ENCODE measurements at regions not wholly inside any gene's neighbourhood (a gene's known extent, or its start where the extent isn't known, plus 50 kb on each side); places are given as distances from the start of the nearest gene placed in this dataset.

DNA sequence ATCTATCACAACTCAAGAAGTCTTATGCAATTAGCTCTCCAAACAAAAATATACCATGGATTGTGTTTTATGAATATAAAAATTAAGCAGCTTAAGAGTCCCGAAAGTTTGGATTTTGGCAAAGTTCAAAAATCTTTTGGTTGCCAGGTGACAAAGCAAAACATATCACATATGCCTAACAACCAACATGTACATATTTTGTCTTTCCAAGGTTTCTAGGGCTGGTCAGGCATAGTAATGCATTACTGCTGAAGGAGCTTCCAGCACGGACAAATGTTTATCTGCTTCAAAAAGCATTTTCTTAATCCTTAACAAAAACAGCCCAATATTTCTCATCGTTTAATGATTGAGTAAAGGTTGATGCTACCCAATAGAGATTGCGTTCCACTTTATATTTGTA is 1327.1 kb upstream of the ZEB2 start:
- no peak for DNase-seq

DNA sequence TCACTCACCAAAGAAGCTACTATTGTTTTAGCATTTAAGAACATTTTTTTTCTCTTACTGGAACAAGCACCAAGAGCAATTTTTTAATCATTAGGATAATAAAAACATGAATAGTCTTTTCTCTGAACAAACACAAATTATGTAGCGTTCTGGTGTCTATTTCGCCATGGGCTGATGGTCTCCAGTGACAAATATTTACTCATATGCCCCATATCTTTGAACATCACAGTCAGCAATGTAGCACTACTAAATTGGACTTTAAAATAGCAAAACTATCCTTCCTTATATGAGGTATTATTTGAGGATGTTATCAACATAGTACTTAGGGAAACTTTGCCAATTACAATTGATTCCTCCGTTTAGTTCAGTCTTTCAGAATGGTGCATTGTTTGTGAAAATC is 1326.0 kb upstream of the ZEB2 start:
- DNase-seq = no peak

DNA sequence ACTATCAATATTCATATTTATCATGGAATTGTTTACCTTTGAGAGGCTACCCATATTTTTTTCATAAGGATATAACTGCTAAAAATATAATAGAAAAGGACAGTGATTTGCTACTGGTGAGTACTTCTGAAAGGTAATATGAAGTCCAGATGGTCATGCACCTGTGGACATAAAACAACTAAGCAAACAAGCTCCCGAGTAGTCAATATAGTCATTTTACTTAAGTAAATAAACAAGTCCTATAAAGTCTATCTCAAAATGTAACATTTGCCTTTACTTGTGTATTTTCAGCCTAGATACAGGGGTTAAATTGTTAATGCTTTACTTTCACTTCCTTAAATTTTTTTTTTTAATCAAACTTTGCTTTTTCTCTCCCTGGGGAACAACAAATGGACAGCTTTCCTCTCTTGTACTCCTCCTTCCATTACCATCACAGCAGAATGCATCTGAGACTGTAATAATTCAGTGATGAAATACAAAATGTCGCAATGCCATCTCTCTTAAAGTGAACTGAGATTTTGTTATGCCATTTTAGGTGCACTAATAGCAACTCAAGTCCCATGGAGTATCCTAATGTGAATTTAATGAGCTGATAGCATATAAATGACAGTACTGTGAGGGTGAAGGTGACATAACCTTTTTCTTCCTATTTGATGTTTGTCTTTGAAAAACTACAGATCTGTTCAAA is 1325.4 kb upstream of the ZEB2 start:
- no peak for DNase-seq

DNA sequence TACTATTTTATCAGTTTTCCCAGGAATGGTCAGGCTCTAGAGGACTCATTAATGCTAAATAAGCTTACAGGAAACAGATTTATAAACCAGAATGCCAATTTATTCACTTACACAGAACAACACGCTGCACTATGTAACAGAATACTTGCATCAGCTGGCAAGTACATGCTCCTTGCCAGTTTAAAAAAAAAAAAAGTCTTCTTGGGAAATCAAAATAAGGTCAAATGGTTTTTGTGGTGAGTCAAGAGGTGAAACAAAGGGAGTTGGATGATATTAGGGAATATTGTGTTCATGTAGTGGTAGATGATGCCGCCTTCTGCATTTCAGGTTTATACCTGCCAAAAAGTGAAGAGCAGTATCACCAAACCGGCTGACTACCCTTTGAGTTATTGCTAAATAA is 1322.1 kb upstream of the ZEB2 start:
- no peak for DNase-seq

DNA sequence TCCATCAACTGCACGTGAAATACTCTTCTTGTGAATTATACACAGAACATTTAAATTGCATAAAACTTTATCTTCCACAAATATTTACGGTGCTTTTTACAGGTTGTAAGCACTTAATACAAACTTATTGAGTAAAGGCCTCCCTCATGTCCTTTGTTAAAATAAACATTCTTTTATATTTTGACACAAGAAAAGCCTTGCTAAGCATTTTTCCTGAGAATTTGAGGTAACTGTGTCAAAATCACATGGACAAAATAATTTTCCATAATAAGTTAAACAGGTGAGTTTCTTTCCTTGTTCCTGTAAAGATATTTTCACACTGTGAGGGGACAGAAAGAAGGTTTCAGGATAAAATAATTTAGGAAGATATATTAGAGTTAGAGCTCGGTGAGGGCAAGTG is 1317.1 kb upstream of the ZEB2 start:
- DNase-seq = no peak

DNA sequence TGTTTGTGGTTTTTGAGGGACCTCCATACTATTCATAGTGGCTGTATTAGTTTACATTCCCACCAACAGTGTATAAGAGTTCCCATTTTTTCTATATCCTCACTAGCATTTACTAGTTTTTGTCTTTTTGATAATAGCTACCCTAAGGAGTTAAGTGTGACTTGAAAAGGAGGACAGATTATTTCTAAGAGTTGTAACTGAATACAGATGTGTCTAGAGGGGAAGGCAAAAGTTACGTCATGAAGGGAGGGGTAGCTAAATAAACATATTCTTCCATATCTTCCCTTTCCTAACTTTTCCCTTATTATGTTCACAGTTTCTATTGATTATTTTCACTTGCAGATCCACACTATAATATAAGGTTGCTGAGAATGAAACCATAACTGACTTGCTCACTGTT is 1315.7 kb upstream of the ZEB2 start:
- no peak for DNase-seq

DNA sequence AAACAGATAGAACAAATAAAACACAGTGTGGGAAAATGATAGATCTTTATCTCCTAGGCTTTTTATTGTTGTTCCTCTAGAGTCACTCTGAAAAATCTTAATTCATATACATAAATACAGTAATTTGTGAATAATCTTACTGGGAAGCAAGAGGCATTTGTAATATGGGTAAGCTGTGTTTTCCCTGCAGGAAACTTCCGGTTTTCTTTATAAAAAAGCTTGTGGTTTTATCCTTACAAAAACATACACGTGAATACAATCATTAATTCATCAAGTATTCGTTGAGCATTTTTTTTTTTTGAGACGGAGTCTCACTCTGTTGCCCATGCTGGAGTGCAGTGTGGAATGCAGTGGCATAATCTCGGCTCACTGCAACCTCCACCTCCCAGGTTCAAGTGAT is 1312.8 kb upstream of the ZEB2 start:
- no peak for DNase-seq

DNA sequence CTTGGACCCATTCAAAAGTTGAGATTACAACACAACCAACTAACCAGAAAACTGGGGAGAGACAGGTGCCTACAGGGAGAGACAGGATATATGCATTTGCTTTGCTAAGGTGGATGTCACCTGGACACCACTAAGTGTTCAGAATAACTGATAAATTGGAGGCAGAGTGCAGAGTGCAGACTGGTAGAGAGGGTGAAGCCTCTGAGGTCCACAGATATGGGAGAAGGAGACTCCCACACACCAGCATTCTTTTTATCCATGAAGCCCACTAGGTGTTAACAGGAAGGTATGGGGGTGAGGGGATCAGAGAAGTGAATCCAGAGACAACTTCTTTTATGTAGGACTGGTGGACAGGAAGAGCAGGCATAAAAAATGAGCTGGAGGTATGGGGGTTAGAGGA is 1310.0 kb upstream of the ZEB2 start:
- DNase-seq = no peak

DNA sequence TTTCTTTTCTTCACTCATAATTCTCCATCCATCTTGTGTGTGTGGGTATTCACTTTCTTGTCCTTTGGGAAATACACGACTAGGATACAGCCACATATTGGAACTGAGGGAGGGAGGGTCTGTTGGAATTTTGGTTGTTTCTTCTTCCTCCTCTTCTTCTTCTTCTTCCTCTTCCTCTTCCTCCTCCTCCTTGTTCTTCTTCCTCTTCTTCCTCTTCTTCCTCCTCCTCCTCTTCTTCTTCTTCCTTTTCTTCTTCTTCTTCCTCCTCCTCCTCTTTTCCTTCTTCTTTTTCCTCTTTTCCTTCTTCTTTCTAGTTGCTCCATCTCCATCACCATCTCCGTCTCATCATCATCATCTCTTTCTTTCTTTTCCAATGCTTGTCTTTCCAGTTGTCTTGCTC is 1307.3 kb upstream of the ZEB2 start:
- DNase-seq = no peak

DNA sequence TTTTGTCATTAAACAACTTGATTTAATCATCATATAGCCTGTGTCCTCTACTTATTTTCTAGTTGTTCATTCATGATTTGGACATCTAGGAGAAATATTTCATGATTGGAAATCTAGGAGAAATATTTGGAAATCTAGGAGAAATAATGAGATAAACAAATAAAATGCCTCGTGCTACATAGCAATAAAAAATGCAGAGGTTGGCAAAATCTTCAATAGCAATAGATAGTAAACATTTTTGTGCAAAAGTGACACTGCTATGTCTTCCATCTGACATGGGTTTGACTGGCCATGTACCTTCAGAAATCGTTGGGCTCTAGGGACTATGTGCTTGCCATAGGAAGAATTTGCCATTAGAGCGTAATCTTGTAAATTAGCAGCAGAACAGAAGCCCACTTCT is 1304.5 kb upstream of the ZEB2 start:
- DNase-seq = no peak

DNA sequence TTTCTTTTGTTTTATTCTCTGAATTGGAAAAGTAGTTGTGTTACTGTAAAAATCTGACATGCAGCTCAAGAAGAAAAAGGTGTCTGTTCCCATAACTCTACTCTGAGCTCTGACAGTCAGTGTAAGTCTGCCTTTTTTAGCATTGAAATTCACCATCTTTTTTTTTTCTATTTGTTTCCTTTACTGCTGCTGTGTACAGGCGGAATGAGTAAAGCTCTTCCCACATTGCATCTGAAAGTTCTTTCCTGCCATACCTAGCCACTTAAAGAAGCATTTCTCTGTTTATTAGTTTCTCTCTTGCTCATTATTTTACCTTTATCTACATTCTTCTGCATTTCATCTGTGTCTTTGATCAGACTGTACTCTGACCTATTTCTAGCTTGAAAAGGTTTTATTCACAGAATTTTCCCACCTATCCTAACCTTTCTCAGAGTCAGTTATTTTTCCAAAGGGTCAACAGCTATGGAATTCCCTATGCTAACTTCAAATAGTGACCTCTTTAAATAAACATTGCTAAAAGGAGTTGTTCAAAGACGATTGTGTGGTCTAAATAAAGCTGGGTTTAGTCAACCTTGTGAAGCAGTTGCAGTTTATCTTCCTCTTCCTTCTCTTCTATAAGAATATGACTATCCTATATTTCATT is 1303.1 kb upstream of the ZEB2 start:
- DNase-seq = no peak

DNA sequence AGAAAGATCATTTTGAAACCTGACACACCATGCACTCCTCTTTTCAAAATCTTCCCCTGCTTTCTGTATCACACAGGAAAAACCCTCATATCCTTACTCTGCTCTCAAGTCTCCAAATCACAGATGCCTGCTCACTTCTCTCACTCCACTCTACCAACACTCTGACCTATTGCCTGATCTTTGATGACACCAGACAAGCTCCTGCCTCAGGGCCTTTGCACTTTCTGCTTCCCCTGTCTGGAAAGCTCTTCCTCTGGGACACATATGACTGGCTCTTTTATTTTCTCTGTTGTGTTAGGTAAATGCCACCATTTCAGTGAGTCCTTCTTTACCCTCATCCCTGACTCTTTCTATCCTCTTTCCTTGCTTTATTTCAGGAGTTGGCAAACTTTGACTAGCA is 1300.7 kb upstream of the ZEB2 start:
- no peak for DNase-seq

DNA sequence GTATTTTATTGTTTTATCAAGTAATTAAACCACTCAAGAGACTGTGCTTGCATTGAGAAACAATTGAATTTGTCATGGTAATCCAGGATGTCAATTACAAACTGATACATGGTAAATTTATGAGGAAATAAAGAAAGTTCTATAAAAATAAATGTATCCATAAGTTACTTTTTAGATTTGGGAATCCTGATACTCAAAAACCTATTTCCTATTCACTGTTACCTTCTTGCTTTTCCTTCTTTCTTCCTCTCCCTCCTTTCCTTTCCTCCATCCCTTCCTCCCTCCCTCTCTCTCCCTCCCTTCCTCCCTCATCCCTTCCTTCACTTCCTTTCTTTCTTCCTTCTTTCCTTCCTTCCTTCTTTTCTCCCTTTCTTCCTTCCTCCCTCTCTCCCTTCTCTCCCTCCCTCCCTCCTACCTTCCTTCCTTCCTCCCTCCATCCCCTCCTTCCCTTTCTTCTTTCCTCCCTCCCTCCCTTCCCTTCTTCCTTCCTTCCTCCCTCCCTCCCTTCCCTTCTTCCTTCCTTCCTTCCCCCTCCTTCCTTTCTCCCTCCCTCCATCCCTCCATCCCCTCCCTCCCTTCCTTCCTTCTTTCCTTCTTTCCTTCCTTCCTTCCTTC is 1299.1 kb upstream of the ZEB2 start:
- no peak for DNase-seq

DNA sequence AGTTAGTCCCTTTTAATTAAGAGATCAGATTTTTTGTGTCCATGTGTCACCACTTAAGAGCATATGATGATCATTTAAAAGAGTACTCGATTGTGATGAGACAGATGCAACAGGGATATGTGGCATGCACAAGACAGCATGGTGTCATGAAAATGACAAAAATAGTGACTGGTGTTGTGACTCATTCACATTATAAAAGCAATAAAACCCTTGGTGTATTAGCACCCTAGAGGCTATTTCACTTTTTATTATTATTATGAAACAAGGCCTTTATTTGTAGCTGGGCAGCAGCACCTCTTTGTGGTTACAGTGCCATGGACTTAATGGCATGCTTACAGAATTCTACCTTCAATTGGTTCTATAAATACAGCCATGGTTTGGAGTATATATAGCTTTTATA is 1296.0 kb upstream of the ZEB2 start:
- DNase-seq = no peak

DNA sequence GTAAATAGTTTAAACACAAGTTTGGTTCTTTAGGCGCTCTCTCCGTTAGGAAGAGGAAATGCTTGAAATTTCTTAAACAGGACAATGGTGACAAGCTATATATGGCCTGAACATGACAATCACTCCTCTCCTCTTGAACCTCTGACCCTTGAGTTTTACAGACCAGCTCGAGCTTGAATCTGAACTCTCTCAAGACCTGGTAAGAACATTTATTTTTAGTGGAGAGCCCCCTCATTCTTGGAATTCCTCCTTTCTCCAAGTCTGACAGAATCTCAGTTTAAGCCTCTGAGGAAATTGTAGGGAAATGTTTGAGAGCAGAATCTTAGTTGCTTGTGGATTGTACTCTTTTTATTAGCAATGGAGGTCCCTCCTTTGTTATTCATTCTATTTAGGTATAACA is 1293.6 kb upstream of the ZEB2 start:
- no peak for DNase-seq

DNA sequence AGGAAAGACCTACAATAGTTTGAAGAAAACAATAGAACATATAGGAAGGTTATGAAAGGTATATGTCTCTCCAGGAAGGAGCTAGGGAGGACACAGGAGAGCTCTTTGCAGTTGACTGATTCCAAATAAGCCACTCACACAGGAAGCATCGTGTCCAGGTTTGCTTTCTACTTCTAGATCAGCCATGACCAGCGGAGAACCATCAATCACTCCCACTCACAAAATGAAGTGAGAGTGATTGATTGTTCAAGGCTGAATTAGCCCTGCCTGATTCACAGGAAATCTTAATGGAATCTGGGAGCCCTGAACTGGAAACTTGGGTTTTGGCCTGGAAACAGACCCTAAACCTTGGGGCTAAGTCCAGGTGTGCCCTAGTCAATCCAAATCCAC is 1292.2 kb upstream of the ZEB2 start:
- no peak for DNase-seq

DNA sequence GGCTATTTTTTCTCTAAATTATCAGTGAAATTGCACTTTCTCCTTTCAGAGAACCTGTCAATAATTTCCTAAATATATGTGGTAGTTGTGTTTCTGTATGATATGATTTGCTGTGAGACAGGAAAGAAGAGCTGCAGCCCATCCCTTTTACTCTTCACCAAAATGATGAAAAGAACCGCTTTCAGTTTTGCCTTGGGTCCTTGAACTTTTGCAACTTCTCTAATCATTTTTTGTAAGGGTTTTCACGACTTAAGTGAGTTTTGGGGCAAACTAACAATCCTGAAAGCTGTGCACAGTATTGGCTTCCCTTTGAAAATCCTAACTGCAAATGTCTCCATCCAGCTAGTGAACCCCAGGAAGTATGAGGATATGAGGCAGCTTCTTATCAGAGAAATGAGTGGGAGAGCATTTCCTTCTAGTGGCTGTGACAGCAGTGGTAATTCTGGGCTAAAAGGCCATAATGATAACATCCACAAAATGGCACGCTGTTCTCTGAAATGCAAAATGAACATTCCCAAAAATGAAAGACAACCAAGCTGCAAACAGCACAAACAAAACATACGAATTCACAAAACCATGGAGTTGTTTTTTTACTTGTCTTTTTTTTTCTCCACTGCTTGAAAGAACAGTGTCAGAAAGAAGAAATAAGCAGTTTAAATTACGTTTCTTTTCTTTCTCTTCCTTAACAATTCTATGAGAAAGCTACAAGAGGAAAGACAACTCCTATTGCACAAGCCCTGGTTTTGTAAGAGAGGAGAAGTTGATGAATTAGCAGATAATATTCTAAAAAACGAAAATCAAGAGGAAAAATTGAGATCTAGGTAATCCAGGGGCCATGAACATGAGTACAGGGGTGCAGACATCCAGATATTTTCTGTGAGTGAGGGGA is 1291.6 kb upstream of the ZEB2 start:
- no peak for DNase-seq

DNA sequence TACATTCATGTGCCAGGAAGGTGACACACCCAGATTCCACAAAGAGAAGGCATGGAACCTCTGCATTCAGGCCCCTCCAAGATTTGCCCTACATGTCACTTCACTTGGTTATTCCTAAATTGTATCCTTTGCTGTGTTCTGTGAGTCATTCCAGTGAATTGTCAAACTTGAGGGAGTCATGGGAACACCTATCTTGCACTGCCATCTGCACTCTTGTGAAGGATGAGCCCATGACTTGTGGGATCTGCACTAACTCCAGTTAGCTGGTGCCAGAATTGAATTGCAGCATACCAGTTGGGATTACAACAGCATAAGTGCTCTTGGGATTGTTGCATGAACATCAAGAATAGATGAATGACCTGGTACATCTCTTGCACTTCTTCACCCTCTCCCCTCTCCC is 1288.0 kb upstream of the ZEB2 start:
- no peak for DNase-seq

DNA sequence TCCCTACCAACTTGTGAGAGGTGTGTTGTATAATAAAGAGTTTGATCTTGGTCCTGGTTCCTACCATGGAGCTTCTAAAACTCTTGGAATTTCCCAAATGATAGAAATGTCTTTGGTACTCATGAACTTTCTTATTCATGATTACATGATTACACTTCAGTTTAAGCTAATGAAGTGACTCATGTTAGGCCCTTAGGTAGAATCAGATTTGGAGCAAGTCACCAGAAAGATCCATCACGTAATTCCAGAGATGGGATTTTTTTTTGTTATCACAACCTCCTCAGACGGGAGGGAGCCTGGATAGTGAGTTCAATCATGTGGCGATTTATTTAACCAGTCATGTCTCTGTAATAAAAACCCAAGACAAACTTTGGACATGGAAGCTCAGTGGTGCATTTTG is 1287.6 kb upstream of the ZEB2 start:
- DNase-seq = no peak

DNA sequence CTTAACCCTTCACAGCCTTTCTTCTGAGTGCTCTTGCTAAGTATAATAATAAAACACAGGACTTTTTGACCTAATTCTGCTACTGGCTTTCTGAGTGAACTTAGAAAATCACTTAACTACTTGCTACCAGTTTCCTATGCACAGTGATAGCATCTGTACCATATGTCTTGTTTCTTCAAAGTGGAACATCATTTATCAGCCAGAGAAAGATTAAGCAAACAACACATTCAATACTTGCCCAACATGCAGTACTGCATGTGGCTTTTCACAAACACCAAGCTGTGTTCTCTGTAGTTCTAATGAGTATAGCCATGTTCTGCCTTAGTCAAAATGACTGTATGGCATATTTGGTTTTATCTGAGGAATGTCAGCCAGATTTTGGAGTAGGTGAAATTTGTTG is 1286.6 kb upstream of the ZEB2 start:
- DNase-seq = no peak

DNA sequence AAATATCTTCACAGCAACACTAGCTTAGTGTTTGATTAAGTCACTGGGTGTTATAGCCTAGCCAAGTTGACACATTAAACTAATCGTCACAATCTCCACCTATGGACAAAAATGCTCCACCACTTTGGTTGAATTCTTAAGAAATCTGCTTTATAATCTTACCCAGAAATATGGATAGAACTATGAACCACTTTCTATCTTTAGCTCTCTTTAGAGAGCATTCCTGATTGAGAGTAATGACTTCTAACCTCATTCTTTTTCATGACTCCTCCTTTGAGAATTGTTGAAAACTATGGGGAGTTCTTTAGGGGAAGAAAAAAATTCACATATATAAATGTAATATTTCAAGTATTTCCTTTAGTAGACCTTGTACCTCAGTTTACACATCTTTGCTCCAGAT is 1282.2 kb upstream of the ZEB2 start:
- DNase-seq = no peak

DNA sequence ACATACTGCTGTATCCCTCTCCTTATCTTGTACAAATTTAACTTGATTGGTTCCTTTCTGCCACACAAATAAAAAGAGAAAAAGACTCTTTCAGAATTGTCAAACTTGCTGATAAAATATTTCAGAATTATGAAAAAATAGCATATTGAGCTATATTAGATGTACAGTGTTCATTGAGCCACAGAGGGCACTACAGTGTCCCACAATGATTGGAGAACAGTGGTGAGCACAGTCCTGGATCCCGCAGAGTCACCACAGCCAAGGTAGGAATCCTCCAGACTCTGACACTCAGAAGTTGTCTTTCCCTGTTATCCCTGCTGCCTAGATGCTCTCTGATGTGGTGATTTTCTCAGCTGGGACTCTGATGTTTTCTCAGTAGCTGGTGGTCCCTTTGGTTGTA is 1281.3 kb upstream of the ZEB2 start:
- no peak for DNase-seq
